Activated naive CD8-positive, alpha-beta T cell treated with anti-CD3 and anti-CD28 coated beads, Interleukin-2, amount 50 U/mL, for 24 hours (primary cell): ENCODE measurements at regions not wholly inside any gene's neighbourhood (a gene's known extent, or its start where the extent isn't known, plus 50 kb on each side); places are given as distances from the start of the nearest gene placed in this dataset.

ENCODE experiments used
- ATAC-seq: fragments of 150-1000 bp; cut with Tn5 transposase; one replicate; pipeline ENCODE4 v1.10.0; 2021
- DNase-seq: peaks from one replicate; pipeline ENCODE4 v3.0.0; 2021
- H3K27ac Mint-ChIP-seq: one replicate; pipeline ENCODE4 v1.8.0; 2021; ENCODE audit warnings: mild to moderate bottlenecking, mixed read lengths
- H3K27me3 Mint-ChIP-seq: one replicate; pipeline ENCODE4 v1.8.0; 2021; ENCODE audit warnings: mixed read lengths
- H3K36me3 Mint-ChIP-seq: one replicate; pipeline ENCODE4 v1.8.0; 2021; ENCODE audit warnings: low read depth, mixed read lengths
- H3K4me1 Mint-ChIP-seq: one replicate; pipeline ENCODE4 v1.8.0; 2021; ENCODE audit warnings: mixed read lengths
- H3K4me3 Mint-ChIP-seq: one replicate; pipeline ENCODE4 v1.8.0; 2021; ENCODE audit warnings: mild to moderate bottlenecking, moderate library complexity, mixed read lengths
- H3K9me3 Mint-ChIP-seq: one replicate; pipeline ENCODE4 v1.8.0; 2021; ENCODE audit warnings: mixed read lengths

GRCh38 chrX:69222103-69223090 lies 57.1 kb upstream of the PJA1 start:
- peaks cover 3% of the 10 kb centered on the region for H3K4me1 Mint-ChIP-seq
- peak; percentile 74 for DNase-seq

GRCh38 chrX:69221239-69222102 lies 56.2 kb upstream of the PJA1 start:
- H3K27me3 Mint-ChIP-seq, result no peaks in the 10 kb centered on the region
- H3K4me1 Mint-ChIP-seq, result peaks cover 3% of the 10 kb centered on the region
- no peak overlapping the region for H3K27ac Mint-ChIP-seq
- DNase-seq (no peak), ATAC-seq (no peak)
- H3K4me3 Mint-ChIP-seq, result no peak overlapping the region
- no peaks in the 10 kb centered on the region for H3K9me3 Mint-ChIP-seq
- no peaks in the 10 kb centered on the region for H3K36me3 Mint-ChIP-seq

More at GRCh38 chrX:69222103-69223090, 57.1 kb upstream of the PJA1 start:
- Mint-ChIP-seq H3K27ac (no peak overlapping the region), H3K9me3 (no peaks in the 10 kb centered on the region), H3K27me3 (no peaks in the 10 kb centered on the region), H3K36me3 (no peaks in the 10 kb centered on the region), H3K4me3 (no peak overlapping the region)
- peak; percentile 63 for ATAC-seq

GRCh38 chrX:69218407-69218997 lies 53.2 kb upstream of the PJA1 start:
- H3K4me3 Mint-ChIP-seq, result no peak overlapping the region

GRCh38 chrX:69216911-69217310 lies 51.7 kb upstream of the PJA1 start:
- peaks cover 2% of the 10 kb centered on the region for H3K4me1 Mint-ChIP-seq
- no peak for DNase-seq
- no peaks in the 10 kb centered on the region for H3K9me3 Mint-ChIP-seq
- no peak for ATAC-seq
- H3K27me3 Mint-ChIP-seq, result no peaks in the 10 kb centered on the region
- no peak overlapping the region for H3K4me3 Mint-ChIP-seq
- H3K36me3 Mint-ChIP-seq, result no peaks in the 10 kb centered on the region
- no peak overlapping the region for H3K27ac Mint-ChIP-seq

More at GRCh38 chrX:69218407-69218997, 53.2 kb upstream of the PJA1 start:
- H3K27me3 Mint-ChIP-seq, result no peaks in the 10 kb centered on the region
- H3K36me3 Mint-ChIP-seq, result no peaks in the 10 kb centered on the region
- no peaks in the 10 kb centered on the region for H3K9me3 Mint-ChIP-seq
- peaks cover 3% of the 10 kb centered on the region for H3K4me1 Mint-ChIP-seq
- no peak overlapping the region for H3K27ac Mint-ChIP-seq
- DNase-seq (no peak), ATAC-seq (no peak)

GRCh38 chrX:69216446-69216845 lies 51.2 kb upstream of the PJA1 start:
- Mint-ChIP-seq H3K9me3 (no peaks in the 10 kb centered on the region), H3K36me3 (no peaks in the 10 kb centered on the region), H3K27me3 (no peaks in the 10 kb centered on the region), H3K4me3 (no peak overlapping the region), H3K4me1 (no peaks in the 10 kb centered on the region), H3K27ac (no peak overlapping the region)
- DNase-seq, result no peak
- no peak for ATAC-seq

- Mint-ChIP-seq H3K4me3 (no peak overlapping the region), H3K27me3 (no peaks in the 10 kb centered on the region), H3K9me3 (no peaks in the 10 kb centered on the region), H3K27ac (no peak overlapping the region), H3K36me3 (no peaks in the 10 kb centered on the region), H3K4me1 (no peaks in the 10 kb centered on the region)
- DNase-seq, result no peak
- no peak for ATAC-seq
These were observed 50.1 kb upstream of the PJA1 start for GRCh38 chrX:69215161-69215875.
